GM12873 (cell line): ENCODE measurements at regions not wholly inside any gene's neighbourhood (a gene's known extent, or its start where the extent isn't known, plus 50 kb on each side); places are given as distances from the start of the nearest gene placed in this dataset.

Source experiments
- CTCF ChIP-seq: IDR thresholded peaks from 2 replicates; pipeline ENCODE4 v1.5.1; 2012; ENCODE audit warnings: low read depth, mild to moderate bottlenecking, moderate library complexity, low read length, control low read depth; ENCODE audit not compliant: insufficient read depth; ENCODE audit errors: missing control alignments

DNA sequence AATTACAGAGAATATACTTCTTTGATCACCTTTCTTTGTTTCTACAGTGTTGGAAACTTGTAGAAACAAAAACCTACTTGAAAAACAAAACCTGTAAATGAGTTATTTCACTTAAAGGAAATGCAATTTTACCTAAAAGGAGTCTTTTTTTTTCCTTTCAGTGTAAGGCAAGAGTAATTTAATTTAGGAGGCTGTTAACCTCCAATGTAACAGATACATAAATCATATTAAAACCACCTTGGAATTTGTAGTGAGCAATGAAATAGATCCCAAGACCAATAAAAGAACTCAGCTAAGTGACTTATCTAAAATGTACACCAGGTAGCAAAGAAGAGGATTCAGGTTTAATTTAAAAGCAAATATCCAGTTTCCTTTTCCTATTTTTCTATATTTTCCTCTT lies 524.8 kb downstream of the CSNK1G3 start:
- no peak for TF ChIP-seq CTCF

DNA sequence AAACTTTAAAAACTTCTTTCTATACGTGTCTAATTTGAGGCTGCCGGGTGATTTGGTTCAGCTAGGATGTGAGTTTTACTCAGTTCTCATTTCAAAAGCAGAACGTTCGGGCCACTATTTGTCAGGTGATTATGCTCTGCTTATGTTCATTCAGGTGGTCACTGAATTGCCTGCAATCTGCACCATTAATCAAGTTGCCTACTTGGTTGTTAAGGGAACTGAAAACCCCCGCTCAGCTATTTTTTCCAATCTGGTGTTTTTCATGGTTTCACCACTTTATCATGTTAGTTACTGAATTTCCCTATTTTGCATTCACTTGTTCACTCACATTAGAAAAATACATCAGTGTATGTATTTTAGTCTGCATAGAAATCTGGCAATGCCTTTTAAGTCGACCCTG lies 523.0 kb downstream of the CSNK1G3 start:
- no peak for TF ChIP-seq CTCF

GRCh38 chr5:124034083-124034700 lies 522.2 kb downstream of the CSNK1G3 start:
- TF ChIP-seq CTCF: no peak

DNA sequence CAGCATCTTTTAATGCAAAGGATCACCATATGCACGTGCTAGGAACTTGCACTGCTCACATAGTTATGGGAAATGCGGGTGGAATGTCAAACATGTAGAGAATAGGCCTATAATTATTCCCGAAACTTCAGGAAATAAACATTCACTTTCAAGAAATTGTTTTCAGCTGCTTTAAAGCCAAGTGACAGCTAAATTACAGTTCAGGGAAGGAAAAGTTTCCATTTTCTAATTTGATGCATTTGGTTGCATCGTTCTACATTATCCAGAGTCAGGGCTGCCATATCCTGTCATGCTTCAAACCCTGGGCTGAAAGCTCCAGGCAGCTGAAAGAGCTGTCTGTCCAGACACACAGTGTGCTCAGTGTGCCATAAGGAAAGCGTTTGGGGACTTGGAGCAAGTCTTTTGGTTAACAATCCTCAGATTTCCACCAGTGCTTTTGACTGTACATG lies 518.1 kb downstream of the CSNK1G3 start:
- no peak for TF ChIP-seq CTCF

- TF ChIP-seq CTCF: no peak
These were observed 515.5 kb downstream of the CSNK1G3 start for GRCh38 chr5:124027441-124027840.

- no peak for TF ChIP-seq CTCF
These were observed 513.4 kb downstream of the CSNK1G3 start for GRCh38 chr5:124025306-124025845.

- no peak for TF ChIP-seq CTCF
These were observed 511.0 kb downstream of the CSNK1G3 start for GRCh38 chr5:124022966-124023365.
